Panc1 (cell line): ENCODE measurements at regions not wholly inside any gene's neighbourhood (a gene's known extent, or its start where the extent isn't known, plus 50 kb on each side); places are given as distances from the start of the nearest gene placed in this dataset.

Experiments
- POLR2AphosphoS5 ChIP-seq: IDR thresholded peaks from 2 replicates; pipeline ENCODE4 v1.6.1; 2012; ENCODE audit warnings: mild to moderate bottlenecking, low read depth, low read length, moderate library complexity
- TF ChIP-seq, protein P1 (sequence below): fragments of 450-650 bp; IDR thresholded peaks from 2 replicates; pipeline ENCODE4 v1.5.1; 2017; ENCODE audit warnings: mild to moderate bottlenecking

DNA sequence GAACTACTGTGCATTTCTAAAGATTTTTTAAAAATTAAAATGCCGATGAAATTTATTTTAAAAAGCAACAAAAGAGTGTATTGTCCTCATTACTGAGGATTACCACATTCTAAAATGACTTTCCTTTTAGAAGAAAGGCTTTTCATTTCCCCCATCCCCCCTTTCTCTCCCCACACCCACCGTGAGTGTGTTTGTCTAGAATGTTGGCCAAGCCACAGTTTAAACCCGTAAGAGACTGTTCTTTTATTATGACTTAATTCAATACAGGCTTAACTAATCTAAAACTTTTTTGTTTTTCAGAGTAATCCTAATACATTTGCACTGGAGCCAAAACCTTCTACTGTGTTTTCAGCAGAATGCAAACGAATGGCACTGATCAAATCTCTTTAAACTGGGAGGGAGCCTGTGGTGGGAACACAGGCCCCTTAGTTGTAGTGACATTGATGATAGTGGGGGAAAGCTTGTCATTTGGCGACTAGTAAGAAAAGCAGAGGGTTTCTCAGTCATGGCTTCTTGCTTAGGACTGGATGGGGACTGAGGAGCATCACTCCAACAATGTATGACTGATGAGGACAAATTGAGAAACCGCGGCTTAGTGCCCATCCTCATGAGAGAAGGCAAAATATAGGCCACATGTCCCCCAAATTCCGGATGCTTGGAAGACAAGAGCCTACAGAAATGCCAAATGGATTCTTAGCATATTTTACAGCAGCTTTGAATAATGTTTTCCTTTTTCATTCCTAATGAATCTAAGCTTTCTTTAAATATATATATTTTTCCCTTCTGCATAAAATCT lies 154.0 kb upstream of the SMIM21 start:
- TF ChIP-seq, protein P1, sequence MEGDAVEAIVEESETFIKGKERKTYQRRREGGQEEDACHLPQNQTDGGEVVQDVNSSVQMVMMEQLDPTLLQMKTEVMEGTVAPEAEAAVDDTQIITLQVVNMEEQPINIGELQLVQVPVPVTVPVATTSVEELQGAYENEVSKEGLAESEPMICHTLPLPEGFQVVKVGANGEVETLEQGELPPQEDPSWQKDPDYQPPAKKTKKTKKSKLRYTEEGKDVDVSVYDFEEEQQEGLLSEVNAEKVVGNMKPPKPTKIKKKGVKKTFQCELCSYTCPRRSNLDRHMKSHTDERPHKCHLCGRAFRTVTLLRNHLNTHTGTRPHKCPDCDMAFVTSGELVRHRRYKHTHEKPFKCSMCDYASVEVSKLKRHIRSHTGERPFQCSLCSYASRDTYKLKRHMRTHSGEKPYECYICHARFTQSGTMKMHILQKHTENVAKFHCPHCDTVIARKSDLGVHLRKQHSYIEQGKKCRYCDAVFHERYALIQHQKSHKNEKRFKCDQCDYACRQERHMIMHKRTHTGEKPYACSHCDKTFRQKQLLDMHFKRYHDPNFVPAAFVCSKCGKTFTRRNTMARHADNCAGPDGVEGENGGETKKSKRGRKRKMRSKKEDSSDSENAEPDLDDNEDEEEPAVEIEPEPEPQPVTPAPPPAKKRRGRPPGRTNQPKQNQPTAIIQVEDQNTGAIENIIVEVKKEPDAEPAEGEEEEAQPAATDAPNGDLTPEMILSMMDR, result no peak
- TF ChIP-seq POLR2AphosphoS5, result no peak
